ENCODE measurements at regions not wholly inside any gene's neighbourhood (a gene's known extent, or its start where the extent isn't known, plus 50 kb on each side); places are given as distances from the start of the nearest gene placed in this dataset.

GRCh38 chr2:8319219-8319618, 362.6 kb upstream of the ID2 start:
- no peak for TF ChIP-seq CTCF (IDR thresholded peaks at IDR 0.05; ENCODE audit: low read depth, low read length, poor library complexity, severe bottlenecking)
- no peak for TF ChIP-seq EZH2phosphoT487 (IDR thresholded peaks at IDR 0.05; ENCODE audit: borderline replicate concordance, low read length)

Measured in DOHH2 (cell line).